Caco-2 (cell line): ENCODE measurements at regions not wholly inside any gene's neighbourhood (a gene's known extent, or its start where the extent isn't known, plus 50 kb on each side); places are given as distances from the start of the nearest gene placed in this dataset.

Experiments
- BruUV-seq: library from RNA; stranded (reverse); fragments of 400-500 nt; replicated peaks from 2 replicates; lab custom pipeline; 2021; lab: Mats Ljungman, UMichigan
- CTCF ChIA-PET: fragments of 300-600 bp; sonication (Branson Sonifier 250); formaldehyde crosslinking; loops from one replicate; lab custom pipeline; 2022; ENCODE audit warnings: antibody characterized with exemption; lab: Charles Lee
- POLR2A ChIA-PET: fragments of 300-600 bp; sonication (Branson Sonifier 250); formaldehyde crosslinking; loops from one replicate; lab custom pipeline; 2022; ENCODE audit warnings: antibody characterized with exemption; lab: Charles Lee
- DNase-seq, 2 experiments: peaks; one replicate each; pipeline versions ENCODE4 v3.0.0 to v3.0.0-alpha.2; 2020 to 2022
- H3K27me3 ChIP-seq: replicated peaks from 2 replicates; pipeline ENCODE4 v1.6.0; 2011; ENCODE audit warnings: low read length; ENCODE audit not compliant: control insufficient read depth, insufficient read depth
- H3K36me3 ChIP-seq: 2 replicates; pipeline ENCODE4 v1.5.1; 2011; ENCODE audit warnings: low read length; ENCODE audit not compliant: control insufficient read depth, insufficient read depth
- H3K4me1 ChIP-seq: fragments of 250-450 bp; sonication (Bioruptor Pico); 2 replicates; pipeline ENCODE4 v1.5.1; 2020; ENCODE audit warnings: mild to moderate bottlenecking
- H3K4me3 ChIP-seq: 2 replicates; pipeline ENCODE4 v1.5.1; 2011; ENCODE audit warnings: low read depth, mild to moderate bottlenecking, control low read depth, low read length
- H3K9me3 ChIP-seq: fragments of 250-450 bp; sonication (Bioruptor Pico); 2 replicates; pipeline ENCODE4 v1.5.1; 2020; ENCODE audit warnings: mild to moderate bottlenecking, moderate library complexity
- H3K27ac Mint-ChIP-seq: one replicate; pipeline ENCODE4 v1.8.0; 2022; ENCODE audit warnings: mixed read lengths; ENCODE audit not compliant: unreplicated experiment
- H3K27me3 Mint-ChIP-seq: one replicate; pipeline ENCODE4 v1.8.0; 2022; ENCODE audit warnings: mixed read lengths; ENCODE audit not compliant: insufficient read depth, unreplicated experiment
- H3K36me3 Mint-ChIP-seq: one replicate; pipeline ENCODE4 v1.8.0; 2022; ENCODE audit warnings: mild to moderate bottlenecking, mixed read lengths; ENCODE audit not compliant: insufficient read depth, unreplicated experiment
- H3K4me1 Mint-ChIP-seq: one replicate; pipeline ENCODE4 v1.8.0; 2022; ENCODE audit warnings: low read depth, mixed read lengths; ENCODE audit not compliant: unreplicated experiment
- H3K4me3 Mint-ChIP-seq: one replicate; pipeline ENCODE4 v1.8.0; 2022; ENCODE audit warnings: mild to moderate bottlenecking, moderate library complexity, mixed read lengths; ENCODE audit not compliant: unreplicated experiment
- H3K9me3 Mint-ChIP-seq: one replicate; pipeline ENCODE4 v1.8.0; 2022; ENCODE audit warnings: mixed read lengths; ENCODE audit not compliant: unreplicated experiment
- CTCF ChIP-seq, 2 experiments: fragments of 200-600 bp in 1 of 2; IDR thresholded peaks; 1 replicate in 1 of 2; 2 replicates in 1 of 2; pipeline versions ENCODE4 v1.5.1 to v1.8.0; 2011 to 2022; ENCODE audit warnings: antibody characterized with exemption in 1 of 2, control low read depth in 1 of 2, inconsistent platforms in 1 of 2, low read depth in 1 of 2, low read length in 1 of 2, mild to moderate bottlenecking in 1 of 2, moderate library complexity in 1 of 2; ENCODE audit not compliant: insufficient read depth in 1 of 2, severe bottlenecking in 1 of 2, unreplicated experiment in 1 of 2
- intact Hi-C: fragments of 100-400 bp; cut with micrococcal nuclease; formaldehyde crosslinking; loops from one replicate; pipeline ENCODE4 v1.10.0; 2022; ENCODE audit not compliant: unreplicated experiment

- H3K4me3 Mint-ChIP-seq = no peak overlapping the region
- peaks cover 27% of the 10 kb centered on the region for H3K36me3 Mint-ChIP-seq
- peaks cover 8% of the 10 kb centered on the region for H3K4me1 ChIP-seq
- H3K27me3 ChIP-seq = no peaks in the 10 kb centered on the region
- H3K9me3 Mint-ChIP-seq = no peaks in the 10 kb centered on the region
- CTCF ChIA-PET = no interaction called here
- no peaks in the 10 kb centered on the region for H3K36me3 ChIP-seq
- no peak overlapping the region for H3K4me3 ChIP-seq
- POLR2A ChIA-PET = no interaction called here
- H3K27ac Mint-ChIP-seq = peak overlapping the region; percentile 78
- H3K27me3 Mint-ChIP-seq = no peaks in the 10 kb centered on the region
- no TSS peak for BruUV-seq
- no peaks in the 10 kb centered on the region for H3K9me3 ChIP-seq
- H3K4me1 Mint-ChIP-seq = peaks cover 33% of the 10 kb centered on the region
- TF ChIP-seq CTCF (IDR thresholded peaks at IDR 0.05; ENCODE audit: insufficient read depth in 1 of 2, low read depth in 1 of 2, low read length in 1 of 2, severe bottlenecking in 1 of 2, unreplicated experiment in 1 of 2) = no peak
- no peak for DNase-seq
- intact Hi-C loops = no loop called here
Observed at GRCh38 chr15:62607114-62607462, 435.5 kb upstream of the TPM1 start.

GRCh38 chr15:62607643-62608042 is 434.9 kb upstream of the TPM1 start:
- Histone ChIP-seq H3K4me3 (no peak overlapping the region), H3K4me1 (peaks cover 12% of the 10 kb centered on the region), H3K36me3 (no peaks in the 10 kb centered on the region), H3K27me3 (no peaks in the 10 kb centered on the region), H3K9me3 (no peaks in the 10 kb centered on the region)
- POLR2A ChIA-PET = no interaction called here
- H3K4me3 Mint-ChIP-seq = no peak overlapping the region
- peaks cover 39% of the 10 kb centered on the region for H3K4me1 Mint-ChIP-seq
- BruUV-seq = no TSS peak
- CTCF ChIA-PET = no interaction called here
- no peaks in the 10 kb centered on the region for H3K9me3 Mint-ChIP-seq
- no peak for TF ChIP-seq CTCF (IDR thresholded peaks at IDR 0.05; ENCODE audit: insufficient read depth in 1 of 2, low read depth in 1 of 2, low read length in 1 of 2, severe bottlenecking in 1 of 2, unreplicated experiment in 1 of 2)
- H3K27me3 Mint-ChIP-seq = no peaks in the 10 kb centered on the region
- no peak overlapping the region for H3K27ac Mint-ChIP-seq
- peaks cover 27% of the 10 kb centered on the region for H3K36me3 Mint-ChIP-seq
- no peak for DNase-seq
- intact Hi-C loops = no loop called here

- Histone ChIP-seq H3K36me3 (no peaks in the 10 kb centered on the region), H3K27me3 (no peaks in the 10 kb centered on the region), H3K4me3 (no peak overlapping the region), H3K4me1 (peaks cover 19% of the 10 kb centered on the region), H3K9me3 (no peaks in the 10 kb centered on the region)
- Mint-ChIP-seq H3K4me3 (no peak overlapping the region), H3K4me1 (peaks cover 45% of the 10 kb centered on the region), H3K36me3 (peaks cover 27% of the 10 kb centered on the region), H3K9me3 (no peaks in the 10 kb centered on the region), H3K27ac (no peak overlapping the region), H3K27me3 (no peaks in the 10 kb centered on the region)
- no peak for TF ChIP-seq CTCF (IDR thresholded peaks at IDR 0.05; ENCODE audit: insufficient read depth in 1 of 2, low read depth in 1 of 2, low read length in 1 of 2, severe bottlenecking in 1 of 2, unreplicated experiment in 1 of 2)
- POLR2A ChIA-PET = no interaction called here
- no TSS peak for BruUV-seq
- intact Hi-C loops = no loop called here
- no peak for DNase-seq
- CTCF ChIA-PET = no interaction called here
Observed at GRCh38 chr15:62608369-62608768, 434.2 kb upstream of the TPM1 start.
